Memory B cell (primary cell): ENCODE measurements at regions not wholly inside any gene's neighbourhood (a gene's known extent, or its start where the extent isn't known, plus 50 kb on each side); places are given as distances from the start of the nearest gene placed in this dataset.
"Not testable (repeated sequence)": the region's sequence is repeated elsewhere in the genome, so short reads cannot be mapped to it uniquely, and the experiment has no call there.

Experiments used
- ATAC-seq: fragments of 150-1000 bp; cut with Tn5 transposase; 2 replicates; pipeline ENCODE4 v1.10.0; 2021; ENCODE audit warnings: low read depth, mild to moderate bottlenecking, moderate library complexity
- DNase-seq, 2 donors: peaks; one replicate each; pipeline ENCODE4 v3.0.0; 2022; ENCODE audit warnings: low spot score in 2 of 2
- H3K27ac Mint-ChIP-seq: one replicate; pipeline ENCODE4 v1.8.0; 2022; ENCODE audit warnings: mild to moderate bottlenecking, moderate library complexity, mixed read lengths
- H3K27me3 Mint-ChIP-seq: one replicate; pipeline ENCODE4 v1.8.0; 2022; ENCODE audit warnings: mixed read lengths
- H3K36me3 Mint-ChIP-seq: one replicate; pipeline ENCODE4 v1.8.0; 2022; ENCODE audit warnings: mild to moderate bottlenecking, mixed read lengths
- H3K4me1 Mint-ChIP-seq: one replicate; pipeline ENCODE4 v1.8.0; 2022; ENCODE audit warnings: mixed read lengths
- H3K4me3 Mint-ChIP-seq: one replicate; pipeline ENCODE4 v1.8.0; 2022; ENCODE audit warnings: mild to moderate bottlenecking, moderate library complexity, mixed read lengths
- H3K9me3 Mint-ChIP-seq: one replicate; pipeline ENCODE4 v1.8.0; 2022; ENCODE audit warnings: mixed read lengths

GRCh38 chr6:147689398-147689797 lies 180.9 kb downstream of the SAMD5 start:
- Mint-ChIP-seq H3K9me3 (no peaks in the 10 kb centered on the region), H3K4me3 (no peak overlapping the region), H3K4me1 (no peaks in the 10 kb centered on the region), H3K27me3 (no peaks in the 10 kb centered on the region), H3K36me3 (no peaks in the 10 kb centered on the region), H3K27ac (no peak overlapping the region)
- no peak for ATAC-seq
- no peak for DNase-seq

GRCh38 chr6:147691446-147691845 lies 183.0 kb downstream of the SAMD5 start:
- no peak for ATAC-seq
- H3K4me1 Mint-ChIP-seq, result no peaks in the 10 kb centered on the region
- H3K9me3 Mint-ChIP-seq, result no peaks in the 10 kb centered on the region
- no peaks in the 10 kb centered on the region for H3K27me3 Mint-ChIP-seq
- H3K27ac Mint-ChIP-seq, result no peak overlapping the region
- no peak for DNase-seq
- no peaks in the 10 kb centered on the region for H3K36me3 Mint-ChIP-seq
- H3K4me3 Mint-ChIP-seq, result no peak overlapping the region

- no peaks in the 10 kb centered on the region for H3K27me3 Mint-ChIP-seq
- DNase-seq, result no peak
- no peak overlapping the region for H3K4me3 Mint-ChIP-seq
- no peak for ATAC-seq
- no peaks in the 10 kb centered on the region for H3K36me3 Mint-ChIP-seq
- H3K27ac Mint-ChIP-seq, result no peak overlapping the region
- no peaks in the 10 kb centered on the region for H3K9me3 Mint-ChIP-seq
- H3K4me1 Mint-ChIP-seq, result no peaks in the 10 kb centered on the region
Observed at GRCh38 chr6:147693181-147693580, 184.7 kb downstream of the SAMD5 start.

- not testable (repeated sequence) for H3K27me3 Mint-ChIP-seq, H3K4me1 Mint-ChIP-seq, H3K9me3 Mint-ChIP-seq, ATAC-seq, H3K27ac Mint-ChIP-seq, H3K4me3 Mint-ChIP-seq, DNase-seq, H3K36me3 Mint-ChIP-seq
Observed at GRCh38 chr6:147694556-147694955, 186.1 kb downstream of the SAMD5 start.

- Mint-ChIP-seq H3K4me1 (no peaks in the 10 kb centered on the region), H3K36me3 (no peaks in the 10 kb centered on the region), H3K4me3 (no peak overlapping the region), H3K9me3 (no peaks in the 10 kb centered on the region), H3K27ac (no peak overlapping the region), H3K27me3 (no peaks in the 10 kb centered on the region)
- ATAC-seq (no peak), DNase-seq (no peak)
Observed at GRCh38 chr6:147695819-147696218, 187.3 kb downstream of the SAMD5 start.

- no peaks in the 10 kb centered on the region for H3K4me1 Mint-ChIP-seq
- H3K4me3 Mint-ChIP-seq, result no peak overlapping the region
- ATAC-seq (no peak), DNase-seq (no peak)
- no peaks in the 10 kb centered on the region for H3K9me3 Mint-ChIP-seq
- H3K36me3 Mint-ChIP-seq, result no peaks in the 10 kb centered on the region
- no peaks in the 10 kb centered on the region for H3K27me3 Mint-ChIP-seq
- no peak overlapping the region for H3K27ac Mint-ChIP-seq
Observed at GRCh38 chr6:147699140-147699539, 190.7 kb downstream of the SAMD5 start.

- no peaks in the 10 kb centered on the region for H3K27me3 Mint-ChIP-seq
- no peaks in the 10 kb centered on the region for H3K9me3 Mint-ChIP-seq
- no peak overlapping the region for H3K4me3 Mint-ChIP-seq
- ATAC-seq (no peak), DNase-seq (no peak)
- H3K27ac Mint-ChIP-seq, result no peak overlapping the region
- H3K36me3 Mint-ChIP-seq, result no peaks in the 10 kb centered on the region
- no peaks in the 10 kb centered on the region for H3K4me1 Mint-ChIP-seq
Observed at GRCh38 chr6:147699637-147700036, 191.1 kb downstream of the SAMD5 start.

- Mint-ChIP-seq H3K4me3 (no peak overlapping the region), H3K9me3 (no peaks in the 10 kb centered on the region), H3K27ac (no peak overlapping the region), H3K4me1 (no peaks in the 10 kb centered on the region), H3K36me3 (no peaks in the 10 kb centered on the region), H3K27me3 (no peaks in the 10 kb centered on the region)
- DNase-seq (no peak), ATAC-seq (no peak)
Observed at GRCh38 chr6:147700436-147701209, 192.1 kb downstream of the SAMD5 start.

GRCh38 chr6:147704691-147705090 lies 196.2 kb downstream of the SAMD5 start:
- no peaks in the 10 kb centered on the region for H3K36me3 Mint-ChIP-seq
- ATAC-seq (no peak), DNase-seq (no peak)
- no peaks in the 10 kb centered on the region for H3K4me1 Mint-ChIP-seq
- H3K4me3 Mint-ChIP-seq, result no peak overlapping the region
- no peaks in the 10 kb centered on the region for H3K27me3 Mint-ChIP-seq
- no peaks in the 10 kb centered on the region for H3K9me3 Mint-ChIP-seq
- no peak overlapping the region for H3K27ac Mint-ChIP-seq

GRCh38 chr6:147707524-147707923 lies 199.0 kb downstream of the SAMD5 start:
- Mint-ChIP-seq H3K4me1 (no peaks in the 10 kb centered on the region), H3K9me3 (peaks cover 4% of the 10 kb centered on the region), H3K27ac (no peak overlapping the region), H3K27me3 (no peaks in the 10 kb centered on the region), H3K36me3 (no peaks in the 10 kb centered on the region), H3K4me3 (no peak overlapping the region)
- DNase-seq (no peak), ATAC-seq (no peak)

GRCh38 chr6:147708170-147708569 lies 199.7 kb downstream of the SAMD5 start:
- Mint-ChIP-seq H3K27me3 (no peaks in the 10 kb centered on the region), H3K27ac (no peak overlapping the region), H3K36me3 (no peaks in the 10 kb centered on the region), H3K9me3 (peaks cover 4% of the 10 kb centered on the region), H3K4me3 (no peak overlapping the region), H3K4me1 (no peaks in the 10 kb centered on the region)
- no peak for ATAC-seq
- DNase-seq, result no peak

- ATAC-seq (no peak), DNase-seq (no peak)
- Mint-ChIP-seq H3K4me1 (no peaks in the 10 kb centered on the region), H3K4me3 (no peak overlapping the region), H3K27ac (no peak overlapping the region), H3K27me3 (no peaks in the 10 kb centered on the region), H3K9me3 (peaks cover 4% of the 10 kb centered on the region), H3K36me3 (no peaks in the 10 kb centered on the region)
Observed at GRCh38 chr6:147709396-147710272, 201.1 kb downstream of the SAMD5 start.

GRCh38 chr6:147710890-147711289 lies 202.4 kb downstream of the SAMD5 start:
- Mint-ChIP-seq H3K9me3 (peaks cover 4% of the 10 kb centered on the region), H3K36me3 (no peaks in the 10 kb centered on the region), H3K27me3 (no peaks in the 10 kb centered on the region), H3K4me3 (no peak overlapping the region), H3K27ac (no peak overlapping the region), H3K4me1 (no peaks in the 10 kb centered on the region)
- DNase-seq (no peak), ATAC-seq (no peak)

- Mint-ChIP-seq H3K9me3 (peaks cover 4% of the 10 kb centered on the region), H3K4me1 (no peaks in the 10 kb centered on the region), H3K27me3 (no peaks in the 10 kb centered on the region), H3K36me3 (no peaks in the 10 kb centered on the region), H3K27ac (no peak overlapping the region), H3K4me3 (no peak overlapping the region)
- ATAC-seq (no peak), DNase-seq (no peak)
Observed at GRCh38 chr6:147711476-147711875, 203.0 kb downstream of the SAMD5 start.
